OCI-LY3 (cell line): ENCODE measurements at regions not wholly inside any gene's neighbourhood (a gene's known extent, or its start where the extent isn't known, plus 50 kb on each side); places are given as distances from the start of the nearest gene placed in this dataset.

Source experiments
- EZH2phosphoT487 ChIP-seq: fragments of 200-600 bp; shearing (Covaris generic); IDR thresholded peaks from 2 replicates; pipeline ENCODE4 v1.6.1; 2018; ENCODE audit warnings: antibody characterized with exemption, mixed run types, low read depth
- TF ChIP-seq, protein P1 (sequence below): fragments of 200-600, 300-600 bp; sonication (generic); IDR thresholded peaks from 2 replicates; pipeline ENCODE4 v1.5.1; 2014; ENCODE audit warnings: antibody characterized with exemption, low read length, low read depth

DNA sequence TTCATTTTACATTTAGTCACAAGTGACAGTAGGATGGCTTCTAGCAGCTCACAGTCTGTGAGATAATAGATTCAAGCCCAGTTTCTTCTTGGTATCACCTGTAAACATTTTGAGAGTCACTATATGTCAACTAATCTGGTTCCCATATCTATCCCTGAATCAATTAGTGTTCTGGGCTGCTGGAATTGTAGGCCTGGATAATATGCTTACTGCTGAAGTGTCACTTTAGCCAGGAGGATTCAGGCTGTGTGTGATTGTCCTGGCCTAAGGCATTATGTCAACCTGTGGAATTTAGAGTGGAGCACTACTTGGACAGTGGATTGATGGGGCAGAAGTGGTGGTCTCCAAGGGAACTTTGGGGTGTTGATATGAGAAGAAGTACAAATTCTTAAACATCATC, 1071.8 kb upstream of the CITED2 start:
- TF ChIP-seq, protein P1, sequence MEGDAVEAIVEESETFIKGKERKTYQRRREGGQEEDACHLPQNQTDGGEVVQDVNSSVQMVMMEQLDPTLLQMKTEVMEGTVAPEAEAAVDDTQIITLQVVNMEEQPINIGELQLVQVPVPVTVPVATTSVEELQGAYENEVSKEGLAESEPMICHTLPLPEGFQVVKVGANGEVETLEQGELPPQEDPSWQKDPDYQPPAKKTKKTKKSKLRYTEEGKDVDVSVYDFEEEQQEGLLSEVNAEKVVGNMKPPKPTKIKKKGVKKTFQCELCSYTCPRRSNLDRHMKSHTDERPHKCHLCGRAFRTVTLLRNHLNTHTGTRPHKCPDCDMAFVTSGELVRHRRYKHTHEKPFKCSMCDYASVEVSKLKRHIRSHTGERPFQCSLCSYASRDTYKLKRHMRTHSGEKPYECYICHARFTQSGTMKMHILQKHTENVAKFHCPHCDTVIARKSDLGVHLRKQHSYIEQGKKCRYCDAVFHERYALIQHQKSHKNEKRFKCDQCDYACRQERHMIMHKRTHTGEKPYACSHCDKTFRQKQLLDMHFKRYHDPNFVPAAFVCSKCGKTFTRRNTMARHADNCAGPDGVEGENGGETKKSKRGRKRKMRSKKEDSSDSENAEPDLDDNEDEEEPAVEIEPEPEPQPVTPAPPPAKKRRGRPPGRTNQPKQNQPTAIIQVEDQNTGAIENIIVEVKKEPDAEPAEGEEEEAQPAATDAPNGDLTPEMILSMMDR: no peak
- TF ChIP-seq EZH2phosphoT487: no peak
